ENCODE measurements at regions not wholly inside any gene's neighbourhood (a gene's known extent, or its start where the extent isn't known, plus 50 kb on each side); places are given as distances from the start of the nearest gene placed in this dataset.

DNA sequence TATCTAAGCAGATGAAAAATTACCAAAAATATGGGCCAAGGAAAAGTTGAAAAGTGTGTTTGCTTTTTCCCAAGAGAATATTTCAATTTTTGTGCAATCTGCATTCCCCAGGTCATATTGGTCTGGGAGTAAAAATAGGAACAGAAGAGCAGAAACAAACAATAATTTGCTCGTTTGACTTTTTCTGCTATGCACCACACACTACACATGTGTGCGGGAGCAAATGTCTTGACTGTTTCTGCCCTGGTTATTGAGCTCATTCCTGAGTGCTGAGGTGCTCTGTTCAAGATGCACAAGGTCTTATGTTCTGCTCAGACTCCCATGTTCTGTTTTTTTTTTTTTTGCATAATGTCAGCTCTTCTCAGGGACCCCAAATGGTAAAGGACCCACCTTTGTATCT is 298.0 kb upstream of the MME start:
- Histone ChIP-seq H3F3A (ENCODE audit: low read depth) (no peaks in the 10 kb centered on the region), H3K9me3 (ENCODE audit: insufficient read depth, low read depth, low read length) (no peaks in the 10 kb centered on the region), H3K4me2 (ENCODE audit: low read depth, low read length, poor library complexity, severe bottlenecking) (no peak overlapping the region), H3K4me3 (ENCODE audit: low read length, poor library complexity, severe bottlenecking) (no peak overlapping the region), H2AFZ (ENCODE audit: low read length) (no peak overlapping the region), H3K9me2 (replicated peaks; ENCODE audit: low read depth, low read length) (no peaks in the 10 kb centered on the region), H3K27me3 (ENCODE audit: insufficient read depth, low read length, poor library complexity, severe bottlenecking) (no peaks in the 10 kb centered on the region), H3K36me3 (ENCODE audit: insufficient read depth, low read length) (no peaks in the 10 kb centered on the region), H3K4me1 (ENCODE audit: insufficient read depth, low read length, poor library complexity, severe bottlenecking) (no peaks in the 10 kb centered on the region), H3K9ac (ENCODE audit: low read depth, low read length, poor library complexity, severe bottlenecking) (no peak overlapping the region), H3K79me2 (ENCODE audit: insufficient read depth, low read length) (no peaks in the 10 kb centered on the region), H4K20me1 (ENCODE audit: insufficient read depth, low read length, poor library complexity, severe bottlenecking) (no peaks in the 10 kb centered on the region)
- no peak for TF ChIP-seq EZH2phosphoT487 (IDR thresholded peaks at IDR 0.05; ENCODE audit: borderline replicate concordance)
- TF ChIP-seq, protein P1, sequence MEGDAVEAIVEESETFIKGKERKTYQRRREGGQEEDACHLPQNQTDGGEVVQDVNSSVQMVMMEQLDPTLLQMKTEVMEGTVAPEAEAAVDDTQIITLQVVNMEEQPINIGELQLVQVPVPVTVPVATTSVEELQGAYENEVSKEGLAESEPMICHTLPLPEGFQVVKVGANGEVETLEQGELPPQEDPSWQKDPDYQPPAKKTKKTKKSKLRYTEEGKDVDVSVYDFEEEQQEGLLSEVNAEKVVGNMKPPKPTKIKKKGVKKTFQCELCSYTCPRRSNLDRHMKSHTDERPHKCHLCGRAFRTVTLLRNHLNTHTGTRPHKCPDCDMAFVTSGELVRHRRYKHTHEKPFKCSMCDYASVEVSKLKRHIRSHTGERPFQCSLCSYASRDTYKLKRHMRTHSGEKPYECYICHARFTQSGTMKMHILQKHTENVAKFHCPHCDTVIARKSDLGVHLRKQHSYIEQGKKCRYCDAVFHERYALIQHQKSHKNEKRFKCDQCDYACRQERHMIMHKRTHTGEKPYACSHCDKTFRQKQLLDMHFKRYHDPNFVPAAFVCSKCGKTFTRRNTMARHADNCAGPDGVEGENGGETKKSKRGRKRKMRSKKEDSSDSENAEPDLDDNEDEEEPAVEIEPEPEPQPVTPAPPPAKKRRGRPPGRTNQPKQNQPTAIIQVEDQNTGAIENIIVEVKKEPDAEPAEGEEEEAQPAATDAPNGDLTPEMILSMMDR (conservative IDR thresholded peaks at IDR 0.05; ENCODE audit: low read length) = no peak

DNA sequence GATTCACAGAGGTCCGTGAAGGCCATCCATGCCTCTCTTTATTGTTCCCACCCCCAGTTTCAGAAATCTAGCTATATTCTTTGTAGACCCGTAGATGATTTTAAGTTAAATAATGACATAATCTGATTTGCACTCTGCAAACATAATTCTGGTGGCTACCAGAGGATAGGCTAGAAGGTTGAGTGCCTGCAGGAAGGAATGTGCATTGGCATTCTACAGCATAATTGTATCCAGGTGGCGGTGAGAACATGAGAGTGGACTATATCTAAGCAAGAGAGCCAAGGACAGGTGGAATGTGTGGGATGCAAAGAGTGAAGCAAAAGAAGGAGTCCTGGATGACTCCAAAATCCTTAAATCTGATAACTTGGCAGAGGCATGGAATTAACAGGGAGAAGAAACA is 298.5 kb upstream of the MME start:
- Histone ChIP-seq H3K79me2 (ENCODE audit: insufficient read depth, low read length) (no peaks in the 10 kb centered on the region), H3K4me1 (ENCODE audit: insufficient read depth, low read length, poor library complexity, severe bottlenecking) (no peaks in the 10 kb centered on the region), H3K27me3 (ENCODE audit: insufficient read depth, low read length, poor library complexity, severe bottlenecking) (no peaks in the 10 kb centered on the region), H3F3A (ENCODE audit: low read depth) (no peaks in the 10 kb centered on the region), H4K20me1 (ENCODE audit: insufficient read depth, low read length, poor library complexity, severe bottlenecking) (no peaks in the 10 kb centered on the region), H3K9me2 (replicated peaks; ENCODE audit: low read depth, low read length) (no peaks in the 10 kb centered on the region), H3K4me2 (ENCODE audit: low read depth, low read length, poor library complexity, severe bottlenecking) (no peak overlapping the region), H3K9ac (ENCODE audit: low read depth, low read length, poor library complexity, severe bottlenecking) (no peak overlapping the region), H3K36me3 (ENCODE audit: insufficient read depth, low read length) (no peaks in the 10 kb centered on the region), H3K9me3 (ENCODE audit: insufficient read depth, low read depth, low read length) (no peaks in the 10 kb centered on the region), H3K4me3 (ENCODE audit: low read length, poor library complexity, severe bottlenecking) (no peak overlapping the region), H2AFZ (ENCODE audit: low read length) (no peak overlapping the region)
- TF ChIP-seq, protein P1 (conservative IDR thresholded peaks at IDR 0.05; ENCODE audit: low read length) = no peak
- no peak for TF ChIP-seq EZH2phosphoT487 (IDR thresholded peaks at IDR 0.05; ENCODE audit: borderline replicate concordance)

DNA sequence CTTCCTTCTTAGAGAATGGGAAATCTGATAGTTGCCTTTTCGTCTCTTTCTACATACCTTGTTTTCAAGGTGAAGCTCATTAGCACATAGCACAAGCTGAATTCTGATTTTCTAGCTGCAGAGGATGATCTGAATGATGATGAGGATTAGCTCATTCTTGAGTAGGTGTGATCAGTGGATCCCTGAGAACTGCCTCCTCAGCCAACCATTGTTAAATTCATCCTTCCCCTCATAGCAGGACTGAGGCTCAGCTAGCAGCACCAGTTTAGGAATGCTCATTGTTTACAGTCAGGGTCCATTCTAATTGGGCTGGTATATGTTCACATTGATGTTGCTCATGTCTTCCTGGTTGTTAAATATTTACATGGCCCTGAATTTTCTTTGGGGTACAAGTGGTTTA is 299.9 kb upstream of the MME start:
- no peaks in the 10 kb centered on the region for H3K9me3 ChIP-seq (ENCODE audit: insufficient read depth, low read depth, low read length)
- H2AFZ ChIP-seq (ENCODE audit: low read length) = no peak overlapping the region
- no peaks in the 10 kb centered on the region for H3K4me1 ChIP-seq (ENCODE audit: insufficient read depth, low read length, poor library complexity, severe bottlenecking)
- TF ChIP-seq, protein P1 (conservative IDR thresholded peaks at IDR 0.05; ENCODE audit: low read length) = no peak
- TF ChIP-seq EZH2phosphoT487 (IDR thresholded peaks at IDR 0.05; ENCODE audit: borderline replicate concordance) = no peak
- no peak overlapping the region for H3K4me2 ChIP-seq (ENCODE audit: low read depth, low read length, poor library complexity, severe bottlenecking)
- no peaks in the 10 kb centered on the region for H3K9me2 ChIP-seq (replicated peaks; ENCODE audit: low read depth, low read length)
- H3K79me2 ChIP-seq (ENCODE audit: insufficient read depth, low read length) = no peaks in the 10 kb centered on the region
- H3K36me3 ChIP-seq (ENCODE audit: insufficient read depth, low read length) = no peaks in the 10 kb centered on the region
- H3K4me3 ChIP-seq (ENCODE audit: low read length, poor library complexity, severe bottlenecking) = no peak overlapping the region
- H3F3A ChIP-seq (ENCODE audit: low read depth) = no peaks in the 10 kb centered on the region
- H3K27me3 ChIP-seq (ENCODE audit: insufficient read depth, low read length, poor library complexity, severe bottlenecking) = no peaks in the 10 kb centered on the region
- no peak overlapping the region for H3K9ac ChIP-seq (ENCODE audit: low read depth, low read length, poor library complexity, severe bottlenecking)
- H4K20me1 ChIP-seq (ENCODE audit: insufficient read depth, low read length, poor library complexity, severe bottlenecking) = no peaks in the 10 kb centered on the region
